GM21381 (cell line): ENCODE measurements at regions not wholly inside any gene's neighbourhood (a gene's known extent, or its start where the extent isn't known, plus 50 kb on each side); places are given as distances from the start of the nearest gene placed in this dataset.
"Not testable (repeated sequence)": the region's sequence is repeated elsewhere in the genome, so short reads cannot be mapped to it uniquely, and the experiment has no call there.

Source experiments
- ATAC-seq: cut with Tn5 transposase; IDR thresholded peaks from one replicate; pipeline ENCODE4 v1.9.1; 2021; ENCODE audit warnings: mild to moderate bottlenecking, moderate library complexity; ENCODE audit not compliant: unreplicated experiment

DNA sequence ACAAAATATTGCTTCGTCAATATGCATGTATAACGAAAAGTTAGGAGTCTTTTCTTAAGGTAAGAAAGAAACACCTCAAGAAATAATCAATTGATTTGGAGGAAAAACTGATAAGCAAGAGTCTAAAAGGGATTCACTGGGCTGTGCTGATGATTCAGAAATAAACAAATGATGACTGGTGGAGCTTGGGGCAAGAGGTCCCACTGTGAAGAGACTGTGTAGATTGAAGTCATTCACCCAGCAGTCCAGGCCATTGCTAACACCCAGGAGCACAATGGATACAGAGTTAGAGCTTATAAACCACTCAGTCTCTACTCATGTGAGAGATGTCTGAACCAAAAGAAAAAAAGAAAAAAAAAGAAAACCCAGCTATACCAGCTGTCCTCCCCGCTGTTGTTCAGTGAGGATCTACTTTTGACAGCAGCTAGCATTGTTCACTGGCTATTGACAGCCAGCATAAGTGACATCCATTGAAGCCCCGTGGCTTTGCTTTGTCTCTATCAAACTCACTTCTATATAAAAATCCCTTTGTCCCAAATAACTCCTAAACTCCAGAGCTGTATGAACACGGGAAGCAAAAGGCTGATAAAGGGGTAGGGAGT is 255.5 kb downstream of the KCTD12 start:
- ATAC-seq = no peak

DNA sequence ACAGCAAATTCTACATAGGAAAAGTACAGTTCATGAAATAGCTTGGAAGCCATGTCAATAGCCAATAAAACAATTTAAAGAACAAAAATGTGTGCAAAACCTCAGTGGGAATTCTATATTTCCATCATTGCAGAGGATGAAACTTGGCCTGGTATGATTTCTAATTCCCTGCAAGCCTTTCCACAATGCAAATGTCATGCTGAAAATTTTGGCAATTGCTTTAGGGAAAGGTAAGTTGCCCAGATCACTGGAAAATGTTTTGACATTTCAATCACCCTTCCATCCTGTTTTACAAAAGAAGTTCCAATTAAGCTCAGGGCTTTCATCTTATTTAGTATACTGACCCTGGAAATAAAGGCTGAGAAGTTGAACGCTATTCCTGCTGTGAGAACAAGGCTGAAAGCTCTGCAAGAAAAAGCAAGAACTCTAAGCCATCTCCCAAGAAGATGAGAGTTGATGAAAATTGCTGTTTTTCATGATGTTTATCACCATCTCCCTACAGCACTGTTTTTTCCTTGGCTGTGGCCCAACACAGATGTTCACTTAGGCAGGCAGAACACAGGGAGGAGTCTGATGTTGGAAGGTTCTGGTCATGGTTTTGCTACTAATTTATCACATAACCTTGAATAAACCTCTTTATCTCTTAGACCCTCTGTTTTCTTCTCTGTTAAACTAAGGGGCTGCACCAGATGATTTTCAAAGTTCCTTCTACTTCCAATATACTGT is 263.7 kb downstream of the KCTD12 start:
- ATAC-seq = no peak

DNA sequence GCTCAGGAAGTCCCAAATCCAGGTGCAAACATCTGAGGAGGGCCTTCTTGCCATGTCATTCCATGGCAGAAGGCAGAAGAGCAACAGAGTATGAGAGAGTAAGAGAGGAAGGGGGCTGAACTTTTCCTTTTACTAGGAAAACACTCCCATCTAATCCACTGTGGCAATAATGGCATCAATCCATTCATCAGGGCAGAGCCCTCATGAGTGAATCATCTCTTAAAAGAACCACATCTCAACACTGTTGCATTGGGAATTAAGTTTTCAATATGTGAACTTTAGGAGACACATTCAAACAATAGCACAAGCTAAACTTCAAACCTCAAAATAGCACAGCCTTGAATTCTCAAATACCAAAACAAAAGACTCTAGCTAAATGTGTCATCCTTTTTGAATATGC is 264.5 kb downstream of the KCTD12 start:
- ATAC-seq = no peak

DNA sequence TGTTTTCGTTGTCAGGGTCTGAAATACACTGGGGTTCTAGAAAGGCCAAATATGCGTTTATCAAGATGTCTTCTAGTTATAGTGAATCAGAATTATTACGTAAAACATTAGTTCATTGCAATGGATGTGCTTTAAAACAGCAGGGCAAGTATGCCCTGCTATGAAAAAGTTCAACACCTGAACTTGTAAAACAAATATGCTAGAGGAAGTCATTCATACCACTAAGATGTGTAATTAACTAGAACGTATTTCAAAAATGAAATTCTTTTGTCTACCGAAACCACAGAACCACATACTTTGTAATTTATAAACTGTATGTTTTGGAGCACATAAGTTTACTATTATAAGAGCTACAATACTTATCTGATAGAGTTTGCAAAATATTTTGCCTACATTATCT is 266.2 kb downstream of the KCTD12 start:
- no peak for ATAC-seq

DNA sequence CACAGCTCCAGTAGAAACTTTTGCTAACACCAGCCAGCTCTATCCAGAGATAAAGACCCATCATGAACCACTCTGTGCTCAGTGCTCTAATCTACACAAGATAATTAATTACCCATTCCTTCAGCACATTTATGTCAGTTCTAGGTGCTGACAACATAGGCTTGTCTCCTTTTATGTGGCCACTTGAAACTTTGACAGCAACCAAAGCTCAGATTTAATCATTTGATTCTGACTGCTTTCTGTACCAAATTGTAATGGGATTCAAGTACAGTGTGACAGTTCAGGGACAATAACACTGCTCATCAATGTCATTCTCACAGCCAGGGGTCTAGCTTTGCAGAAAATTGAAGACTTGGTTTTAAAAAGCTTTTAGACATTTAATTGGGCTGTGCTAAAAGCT is 266.6 kb downstream of the KCTD12 start:
- no peak for ATAC-seq

DNA sequence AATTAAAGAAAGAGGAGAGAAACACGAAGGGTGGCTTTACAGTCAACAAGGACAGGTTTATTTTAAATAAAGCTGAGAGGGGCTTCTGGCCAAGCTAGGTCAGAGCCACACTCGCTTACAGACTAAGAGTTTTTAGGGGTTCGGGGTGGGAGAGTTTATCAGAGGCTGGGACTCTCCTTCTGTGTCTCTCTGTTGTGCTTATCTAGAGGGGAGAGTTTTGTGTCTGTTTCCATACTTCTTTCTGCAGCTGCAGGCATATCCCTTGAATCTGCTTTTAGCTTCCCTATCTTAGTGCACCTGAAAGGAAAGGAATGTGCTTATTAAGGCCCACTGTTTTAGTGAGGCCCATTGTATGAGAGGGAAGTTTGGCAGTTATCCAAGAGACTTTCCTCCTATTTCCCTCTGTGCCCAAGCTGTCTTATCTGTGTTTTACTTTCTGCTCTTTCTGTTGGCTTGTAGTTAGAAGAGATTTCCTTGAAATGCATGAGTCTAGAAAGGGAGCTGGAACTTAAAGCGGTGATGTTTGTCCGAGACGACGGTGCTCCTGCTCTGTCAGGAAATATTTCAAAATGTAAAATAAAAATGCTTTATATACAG is 275.3 kb downstream of the KCTD12 start:
- no peak for ATAC-seq

DNA sequence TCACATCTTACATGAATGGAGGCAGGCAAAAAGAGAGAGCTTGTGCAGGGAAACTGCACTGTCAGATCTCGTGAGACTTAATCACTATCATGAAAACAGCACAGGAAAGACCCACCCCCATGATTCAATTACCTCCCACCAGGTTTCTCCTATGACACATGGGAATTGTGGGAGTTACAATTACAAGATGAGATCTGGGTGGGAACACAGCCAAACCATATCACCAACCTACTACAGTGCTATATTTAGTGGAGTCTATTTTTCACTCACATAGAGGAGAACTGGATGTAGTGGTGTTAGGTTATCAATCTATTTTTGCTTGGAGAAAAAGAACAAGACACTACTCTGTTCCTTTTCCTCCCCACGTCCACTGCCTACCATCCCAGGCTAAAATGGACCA is 276.6 kb downstream of the KCTD12 start:
- ATAC-seq = no peak

DNA sequence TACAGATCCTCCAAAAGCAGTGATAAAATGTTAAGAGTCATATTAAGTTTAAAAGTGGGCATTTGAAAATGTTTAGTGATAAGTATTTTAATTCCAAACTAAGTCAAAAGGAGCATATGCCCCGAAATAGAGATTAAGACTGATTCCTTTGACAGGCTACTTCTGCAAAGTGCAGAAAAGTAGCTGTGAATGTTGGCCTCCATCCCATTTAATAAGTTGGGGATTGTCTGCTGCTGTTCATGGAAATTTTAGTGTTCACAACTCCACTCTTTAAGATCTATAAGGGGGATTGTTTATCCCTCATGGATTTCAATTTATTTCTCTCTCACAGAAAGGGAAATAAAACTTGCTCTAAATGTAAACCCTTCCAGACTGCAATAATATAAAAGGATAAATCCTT is 278.3 kb downstream of the KCTD12 start:
- no peak for ATAC-seq

DNA sequence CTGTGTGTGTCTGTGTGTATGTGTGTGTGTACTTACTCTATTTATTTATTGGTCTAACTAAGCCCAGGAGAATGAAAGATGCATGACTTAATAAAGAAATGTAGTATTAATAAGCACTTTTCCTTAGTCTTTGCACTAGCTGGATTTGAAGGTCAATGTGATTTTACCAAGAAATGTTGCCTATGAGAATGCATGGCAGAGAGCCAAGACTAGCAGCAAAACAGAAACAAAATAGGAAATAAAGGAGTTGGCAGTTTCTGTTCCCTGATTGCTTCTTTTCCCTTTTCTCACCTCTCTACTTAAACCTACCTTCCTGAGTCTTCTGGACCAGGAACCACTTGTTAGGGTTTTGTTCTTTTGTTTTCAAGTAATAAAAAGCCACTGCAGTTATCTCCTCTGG is 286.1 kb downstream of the KCTD12 start:
- no peak for ATAC-seq

DNA sequence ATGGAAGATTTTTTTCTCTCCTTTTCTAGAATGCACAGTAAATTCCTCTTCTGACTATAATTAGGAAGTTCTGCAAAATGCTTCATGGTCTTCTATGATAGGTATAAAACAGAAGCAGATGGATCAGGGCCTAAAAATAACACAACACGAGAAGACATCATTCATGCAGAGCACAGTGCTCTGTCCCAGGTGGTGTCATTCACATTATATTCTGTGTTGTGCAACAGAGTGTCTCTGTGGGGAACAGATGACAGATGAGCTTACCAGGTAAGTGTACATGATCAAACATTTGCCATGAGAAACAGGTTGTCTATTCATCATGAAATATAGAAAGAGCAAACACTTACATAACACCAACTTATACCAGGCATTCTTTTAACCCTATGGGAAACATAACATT is 288.3 kb downstream of the KCTD12 start:
- no peak for ATAC-seq

DNA sequence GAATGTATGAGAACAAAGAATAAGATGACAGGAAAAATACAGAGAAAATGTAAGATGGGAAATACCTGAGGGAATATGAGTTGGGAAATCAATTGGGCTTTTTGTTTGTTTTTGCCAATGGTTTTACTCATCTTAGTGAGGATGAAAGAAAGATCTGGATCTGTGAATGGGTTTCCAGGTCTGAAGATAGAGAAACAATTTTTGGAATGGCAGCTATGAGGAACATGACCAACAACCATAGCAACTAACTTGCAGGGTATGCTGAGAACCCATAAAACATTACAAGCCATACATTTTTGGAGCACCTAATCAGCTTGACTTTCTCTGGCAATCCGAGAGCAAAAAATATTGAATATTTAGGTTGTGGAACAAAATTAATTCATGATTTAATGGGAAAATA is 290.0 kb downstream of the KCTD12 start:
- no peak for ATAC-seq

DNA sequence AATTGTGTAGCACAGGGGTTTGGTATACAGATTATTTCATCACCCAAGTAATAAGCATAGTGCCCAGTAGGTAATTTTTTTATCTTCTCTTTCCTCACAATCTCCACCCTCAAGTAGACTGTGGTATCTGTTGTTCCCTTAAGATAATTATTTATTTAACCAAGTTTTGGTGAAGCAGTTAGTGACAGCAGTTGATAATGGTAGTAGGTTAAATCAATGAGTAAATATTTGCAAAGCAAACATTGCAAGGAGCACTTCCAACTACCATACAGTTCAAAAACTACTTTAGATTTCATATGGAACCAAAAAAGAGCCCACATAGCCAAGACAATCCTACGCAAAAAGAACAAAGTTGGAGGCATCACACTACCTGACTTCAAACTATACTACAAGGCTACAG is 291.8 kb downstream of the KCTD12 start:
- no peak for ATAC-seq

DNA sequence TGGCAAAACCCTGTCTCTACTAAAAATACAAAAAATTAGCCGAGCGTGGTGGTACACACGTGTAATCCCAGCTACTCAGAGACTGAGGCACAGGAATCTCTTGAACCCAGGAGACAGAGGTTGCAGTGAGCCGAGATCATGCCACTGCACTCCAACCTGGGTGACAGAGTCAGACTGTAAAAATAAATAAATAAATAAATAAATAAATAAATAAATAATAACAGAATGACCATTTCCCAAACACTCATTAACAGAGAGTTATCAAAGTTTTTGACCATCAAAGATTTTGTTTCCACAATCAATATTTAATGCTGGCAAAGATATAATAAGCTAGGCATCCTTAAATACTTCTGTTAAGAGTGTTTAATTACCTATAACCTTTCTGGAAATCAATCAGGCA is 299.4 kb downstream of the KCTD12 start:
- no peak for ATAC-seq

DNA sequence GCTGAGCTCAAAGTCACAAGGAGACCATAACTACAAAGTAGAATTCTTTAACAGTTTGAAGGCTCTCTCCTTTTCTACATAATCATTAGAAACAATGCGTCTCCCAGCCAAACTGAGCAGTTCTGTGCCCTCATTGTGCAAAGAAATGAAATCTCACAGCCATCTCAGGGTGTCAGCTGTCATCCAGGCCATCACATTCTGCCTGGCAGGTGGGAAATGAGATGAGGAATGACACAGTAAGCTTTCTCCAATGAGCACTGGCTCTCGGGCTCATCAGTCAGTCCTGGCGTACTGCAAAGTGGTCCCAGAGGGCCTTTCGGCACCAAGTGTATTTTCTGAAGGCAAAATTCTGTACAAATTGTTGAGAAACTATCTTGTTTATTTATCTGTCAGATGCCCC is 306.5 kb downstream of the KCTD12 start:
- ATAC-seq = no peak

DNA sequence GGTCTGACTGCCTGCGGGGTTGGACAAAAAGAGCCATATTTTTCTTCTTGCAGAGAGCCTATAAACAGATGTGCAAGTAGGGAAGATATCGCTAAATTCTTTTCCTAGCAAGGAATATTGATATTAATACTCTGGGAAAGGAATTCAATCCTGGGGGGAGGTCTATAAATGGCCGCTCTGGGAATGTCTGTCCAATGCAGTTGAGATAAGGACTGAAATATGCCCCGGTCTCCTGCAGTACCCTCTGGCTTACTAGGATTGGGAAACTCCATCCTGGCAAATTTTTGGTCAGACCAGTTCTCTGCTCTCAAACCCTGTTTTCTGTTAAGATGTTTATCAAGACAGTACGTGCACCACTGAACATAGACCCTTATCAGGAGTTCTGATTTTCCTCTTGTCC is 310.6 kb downstream of the KCTD12 start:
- not testable (repeated sequence) for ATAC-seq

DNA sequence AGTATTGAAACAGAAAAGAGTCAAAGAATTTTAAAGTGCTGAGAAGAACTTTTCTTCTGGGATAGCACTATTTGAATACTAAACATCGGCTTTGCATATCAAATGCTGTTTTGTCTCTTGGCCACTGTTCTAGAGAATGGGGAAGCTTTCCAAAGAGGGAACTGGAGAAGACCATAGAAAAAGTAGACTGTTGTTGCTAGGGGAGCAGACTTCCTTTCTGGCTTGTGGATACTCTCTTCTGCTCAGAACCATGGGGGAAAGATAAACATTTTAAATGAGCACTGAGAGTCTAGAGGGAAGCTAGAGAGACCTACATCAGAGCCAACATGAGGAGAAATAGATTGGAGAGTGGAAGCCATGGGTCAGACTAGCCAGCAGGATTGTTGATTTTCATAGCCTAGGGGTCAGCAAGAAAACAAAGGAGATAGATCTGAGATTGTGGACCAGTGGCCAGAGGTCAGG is 315.7 kb downstream of the KCTD12 start:
- no peak for ATAC-seq

DNA sequence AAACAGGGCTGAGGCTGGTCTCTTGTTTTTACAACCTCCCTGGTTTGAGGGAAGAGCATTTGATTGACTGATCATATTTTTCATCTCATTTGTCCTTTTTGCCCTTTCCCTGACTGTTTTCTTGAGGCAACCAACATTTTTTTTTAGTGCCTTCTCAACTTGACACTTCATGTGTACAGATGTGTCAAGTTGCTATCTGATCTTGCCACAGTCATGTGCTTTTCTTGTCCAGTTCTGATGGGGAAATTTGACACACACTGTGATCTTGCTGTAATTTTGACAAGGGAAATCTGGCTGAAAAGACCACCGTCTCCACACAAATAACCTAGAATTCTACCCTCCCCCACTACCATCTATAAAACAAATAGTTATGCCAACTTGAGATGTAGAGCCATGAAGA is 329.6 kb downstream of the KCTD12 start:
- no peak for ATAC-seq

DNA sequence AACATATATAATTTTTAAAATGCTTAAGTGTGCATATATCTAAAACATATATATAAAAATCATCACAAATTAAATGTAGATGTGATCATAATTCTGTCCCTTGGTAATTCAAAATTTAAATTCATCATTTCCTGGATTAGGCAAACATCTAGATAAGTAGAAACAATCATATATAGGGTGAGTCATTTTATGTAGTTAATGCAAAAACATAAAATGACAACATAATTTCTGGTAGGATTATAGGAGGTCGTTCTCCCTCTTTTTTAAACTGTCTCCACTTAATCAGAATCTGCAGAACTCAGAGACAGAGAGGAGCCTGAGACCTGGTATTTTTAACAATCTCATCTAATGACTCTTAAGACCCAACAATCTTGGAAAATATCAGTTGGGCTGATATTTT is 333.4 kb downstream of the KCTD12 start:
- ATAC-seq = no peak

DNA sequence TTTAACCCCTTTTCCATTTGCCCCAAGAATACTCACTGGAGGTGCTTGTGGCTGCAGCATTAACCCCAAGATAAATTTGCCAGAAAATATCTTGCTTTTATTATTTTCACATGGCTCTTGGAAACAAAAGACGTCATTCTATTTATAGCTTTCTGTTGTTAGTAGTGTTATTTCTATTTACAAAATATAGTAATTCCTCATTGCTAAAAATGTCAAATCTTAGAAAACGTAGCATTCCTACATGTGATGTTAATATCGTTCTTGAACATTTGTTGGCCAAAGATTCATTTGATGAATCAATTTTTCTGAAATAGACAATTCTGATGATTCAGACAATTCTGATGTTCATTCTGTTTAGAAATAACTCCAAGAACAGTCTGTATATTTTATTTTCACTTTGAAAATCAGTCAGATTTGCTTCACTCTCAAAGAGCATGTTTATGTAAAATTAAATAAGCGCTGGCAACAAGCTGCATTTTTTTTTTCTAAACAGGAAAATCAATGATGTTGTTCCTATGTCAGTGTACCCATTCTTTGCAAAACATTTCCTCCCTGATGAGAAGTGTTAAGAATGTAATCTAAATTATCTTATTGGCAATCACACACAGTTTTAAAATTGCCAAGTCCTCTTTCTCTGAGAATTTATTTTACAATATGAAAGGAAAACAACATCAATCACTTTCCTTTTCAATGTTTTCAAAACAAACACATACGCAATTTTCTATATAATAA is 334.0 kb downstream of the KCTD12 start:
- ATAC-seq = no peak

DNA sequence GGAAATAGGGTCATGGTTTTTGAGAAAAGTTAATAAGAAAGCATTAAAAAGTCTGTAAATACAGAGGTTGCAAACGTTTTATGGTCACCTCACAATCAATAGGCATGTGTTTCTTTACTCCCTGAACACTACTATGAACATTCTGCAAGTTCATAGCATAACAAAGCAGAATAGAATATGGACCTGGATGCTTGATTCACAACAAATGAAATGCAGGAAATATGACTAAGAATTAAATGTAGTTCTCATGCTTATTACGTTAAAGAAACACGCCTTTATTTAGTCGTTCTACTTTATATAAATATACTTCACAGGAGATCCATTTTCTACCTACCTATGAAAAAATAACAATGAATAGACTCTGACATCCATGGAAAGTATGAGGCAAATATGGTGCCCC is 344.0 kb downstream of the KCTD12 start:
- no peak for ATAC-seq

DNA sequence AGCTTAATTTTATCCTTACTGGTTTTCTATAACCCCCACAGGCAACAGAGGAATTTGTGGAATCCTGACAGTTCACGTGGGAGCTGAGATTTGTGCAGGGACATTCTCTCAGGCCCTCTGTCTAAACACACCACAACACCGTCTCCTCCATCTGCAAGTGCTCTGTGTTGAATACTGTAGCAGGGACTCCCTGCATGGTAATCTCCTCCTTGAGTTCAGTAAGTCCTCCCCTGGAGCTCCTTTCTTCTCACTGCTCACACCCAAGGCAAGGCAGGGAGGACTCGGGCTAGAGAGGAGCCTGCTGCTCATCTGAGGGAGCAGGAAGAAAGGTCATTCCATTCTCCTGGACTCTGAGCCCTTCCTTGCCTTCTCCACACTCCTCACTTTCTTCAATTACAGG is 348.2 kb downstream of the KCTD12 start:
- no peak for ATAC-seq

DNA sequence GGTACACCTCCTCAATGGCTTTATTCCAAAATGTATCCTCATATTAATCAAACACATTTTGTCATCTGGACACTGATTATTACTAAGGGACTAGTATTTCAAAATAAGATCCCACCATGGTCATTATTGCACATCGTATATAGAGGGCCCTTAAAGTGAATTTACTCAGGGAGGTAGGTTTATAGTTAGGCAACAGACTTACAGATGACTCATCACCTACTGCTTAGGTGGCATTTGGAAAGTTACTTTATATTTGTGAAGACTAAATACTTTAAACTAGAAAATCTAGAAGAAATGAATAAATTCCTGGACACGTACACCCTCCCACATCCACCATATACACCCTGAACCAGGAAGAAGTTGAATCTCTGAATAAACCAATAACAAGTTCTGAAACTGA is 353.0 kb downstream of the KCTD12 start:
- ATAC-seq = no peak
